ENCODE measurements at regions not wholly inside any gene's neighbourhood (a gene's known extent, or its start where the extent isn't known, plus 50 kb on each side); places are given as distances from the start of the nearest gene placed in this dataset.

GRCh38 chr2:190799999-190800398 is 80.6 kb upstream of the GLS start:
- no peak for ATAC-seq
- intact Hi-C loops (cut with DNase I): loop anchor here in 8 of 10 donors (5.0 to 10.0 kb wide), 9 partner anchors 265 to 715 kb away; partner anchors contain the start of gene NEMP2 (in 1 of the 8)
- H3K9me3 ChIP-seq: no peaks in the 10 kb centered on the region
- H3K4me1 ChIP-seq: peaks cover 0 to 4% (median 0%) of the 10 kb centered on the region in 12 donors
- no peak for TF ChIP-seq POLR2A (IDR thresholded peaks at IDR 0.05)
- TF ChIP-seq, protein P1, sequence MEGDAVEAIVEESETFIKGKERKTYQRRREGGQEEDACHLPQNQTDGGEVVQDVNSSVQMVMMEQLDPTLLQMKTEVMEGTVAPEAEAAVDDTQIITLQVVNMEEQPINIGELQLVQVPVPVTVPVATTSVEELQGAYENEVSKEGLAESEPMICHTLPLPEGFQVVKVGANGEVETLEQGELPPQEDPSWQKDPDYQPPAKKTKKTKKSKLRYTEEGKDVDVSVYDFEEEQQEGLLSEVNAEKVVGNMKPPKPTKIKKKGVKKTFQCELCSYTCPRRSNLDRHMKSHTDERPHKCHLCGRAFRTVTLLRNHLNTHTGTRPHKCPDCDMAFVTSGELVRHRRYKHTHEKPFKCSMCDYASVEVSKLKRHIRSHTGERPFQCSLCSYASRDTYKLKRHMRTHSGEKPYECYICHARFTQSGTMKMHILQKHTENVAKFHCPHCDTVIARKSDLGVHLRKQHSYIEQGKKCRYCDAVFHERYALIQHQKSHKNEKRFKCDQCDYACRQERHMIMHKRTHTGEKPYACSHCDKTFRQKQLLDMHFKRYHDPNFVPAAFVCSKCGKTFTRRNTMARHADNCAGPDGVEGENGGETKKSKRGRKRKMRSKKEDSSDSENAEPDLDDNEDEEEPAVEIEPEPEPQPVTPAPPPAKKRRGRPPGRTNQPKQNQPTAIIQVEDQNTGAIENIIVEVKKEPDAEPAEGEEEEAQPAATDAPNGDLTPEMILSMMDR (IDR thresholded peaks at IDR 0.05): no peak
- no peak for DNase-seq
- H3K4me3 ChIP-seq: no peak overlapping the region
- no peak overlapping the region for H3K27ac ChIP-seq
- H3K27me3 ChIP-seq: no peaks in the 10 kb centered on the region
- H3K36me3 ChIP-seq: no peaks in the 10 kb centered on the region

GRCh38 chr2:190800528-190800927 is 80.1 kb upstream of the GLS start:
- WGBS, 4 donors: 52 to 67% (median 62%) methylated on average over 1 of the region's 1 CpG
- no peak for TF ChIP-seq POLR2A (IDR thresholded peaks at IDR 0.05)
- TF ChIP-seq, protein P1 (IDR thresholded peaks at IDR 0.05): no peak
- Histone ChIP-seq H3K36me3 (no peaks in the 10 kb centered on the region), H3K27me3 (no peaks in the 10 kb centered on the region), H3K27ac (no peak overlapping the region), H3K4me1 (peaks cover 0 to 4% (median 0%) of the 10 kb centered on the region in 12 donors), H3K4me3 (no peak overlapping the region), H3K9me3 (no peaks in the 10 kb centered on the region)
- intact Hi-C loops (cut with DNase I): loop anchor here in 8 of 10 donors (5.0 to 10.0 kb wide), 8 partner anchors 276 to 716 kb away; no protein-coding TSS in a partner anchor
- ATAC-seq: no peak
- DNase-seq: no peak

DNA sequence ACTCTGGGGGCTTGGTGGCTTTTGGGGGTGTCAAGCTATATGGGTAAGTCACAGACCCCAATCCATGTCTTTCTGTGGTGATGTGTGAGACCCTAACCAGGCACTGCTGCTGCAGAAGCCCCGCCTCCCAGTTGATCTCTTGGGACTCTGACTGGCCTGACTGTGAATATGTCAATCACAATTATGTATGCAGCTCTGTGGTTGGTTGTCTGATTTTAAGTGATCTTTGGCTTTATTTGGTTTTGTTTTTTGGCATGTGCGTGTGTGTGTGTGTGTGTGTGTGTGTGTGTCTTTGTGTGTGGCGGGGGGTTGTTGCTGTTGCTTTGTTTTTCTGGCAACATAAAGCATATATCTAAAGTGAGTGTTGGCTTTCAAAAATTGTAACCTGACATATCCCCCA is 78.5 kb upstream of the GLS start:
- H3K4me1 ChIP-seq: peaks cover 0 to 4% (median 0%) of the 10 kb centered on the region in 12 donors
- 76 to 85% (median 82%) methylated on average over 3 of the region's 3 CpGs for WGBS, 4 donors
- no peak overlapping the region for H3K27ac ChIP-seq
- no peaks in the 10 kb centered on the region for H3K36me3 ChIP-seq
- no peak for DNase-seq
- TF ChIP-seq, protein P1 (IDR thresholded peaks at IDR 0.05): no peak
- TF ChIP-seq POLR2A (IDR thresholded peaks at IDR 0.05): no peak
- intact Hi-C loops (cut with DNase I): loop anchor here in 8 of 10 donors (5.0 to 10.0 kb wide), 8 partner anchors 277 to 717 kb away; no protein-coding TSS in a partner anchor
- no peaks in the 10 kb centered on the region for H3K9me3 ChIP-seq
- no peak for ATAC-seq
- no peaks in the 10 kb centered on the region for H3K27me3 ChIP-seq
- H3K4me3 ChIP-seq: no peak overlapping the region

DNA sequence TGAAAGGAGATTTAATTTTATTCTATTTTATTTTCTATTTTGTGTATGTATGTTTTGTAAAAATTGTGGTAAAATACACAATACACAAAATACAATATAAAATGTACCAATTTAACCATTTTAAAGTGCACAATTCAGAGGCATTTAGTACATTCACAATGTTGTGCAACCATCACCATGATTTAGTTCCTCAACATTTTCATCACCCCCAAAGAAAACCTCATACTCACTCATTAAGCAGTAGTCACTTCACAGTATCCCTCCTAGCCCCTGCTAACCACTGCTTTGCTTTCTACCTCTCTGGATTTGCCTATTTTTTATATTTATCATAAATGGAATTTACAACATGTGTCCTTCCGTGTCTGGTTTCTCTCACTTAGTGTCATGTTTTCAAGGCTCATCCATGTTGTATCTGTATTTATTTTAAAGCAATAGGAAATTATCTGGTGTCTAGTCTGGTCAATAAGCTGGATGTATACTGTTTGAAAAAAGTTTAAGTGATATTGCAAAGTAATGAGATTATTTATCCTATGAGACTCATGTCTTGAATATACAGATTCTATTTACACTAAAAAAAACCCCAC is 77.9 kb upstream of the GLS start:
- no peaks in the 10 kb centered on the region for H3K27me3 ChIP-seq
- intact Hi-C loops (cut with DNase I): loop anchor here in 8 of 10 donors (5.0 to 10.0 kb wide), 8 partner anchors 278 to 718 kb away; no protein-coding TSS in a partner anchor
- no peak for ATAC-seq

More for the DNA sequence above, 77.9 kb upstream of the GLS start:
- H3K27ac ChIP-seq: no peak overlapping the region
- H3K36me3 ChIP-seq: no peaks in the 10 kb centered on the region
- 89 to 96% (median 92%) methylated on average over 1 of the region's 1 CpG for WGBS, 4 donors
- peaks cover 0 to 4% (median 0%) of the 10 kb centered on the region in 12 donors for H3K4me1 ChIP-seq
- no peak for DNase-seq
- no peak overlapping the region for H3K4me3 ChIP-seq
- no peak for TF ChIP-seq POLR2A (IDR thresholded peaks at IDR 0.05)
- TF ChIP-seq, protein P1 (IDR thresholded peaks at IDR 0.05): no peak
- H3K9me3 ChIP-seq: no peaks in the 10 kb centered on the region
